ENCODE measurements at regions not wholly inside any gene's neighbourhood (a gene's known extent, or its start where the extent isn't known, plus 50 kb on each side); places are given as distances from the start of the nearest gene placed in this dataset.

- Histone ChIP-seq H2AFZ (ENCODE audit: low read length) (no peak overlapping the region), H4K20me1 (ENCODE audit: insufficient read depth, low read length) (no peaks in the 10 kb centered on the region), H3K27ac (ENCODE audit: low read depth, low read length, poor library complexity, severe bottlenecking) (no peak overlapping the region), H3K27me3 (ENCODE audit: insufficient read depth, low read length) (no peaks in the 10 kb centered on the region), H3K4me1 (ENCODE audit: insufficient read depth, low read length, severe bottlenecking) (no peaks in the 10 kb centered on the region), H3K9me3 (ENCODE audit: low read length) (no peaks in the 10 kb centered on the region), H3K9ac (ENCODE audit: low read length) (no peak overlapping the region), H3K36me3 (ENCODE audit: insufficient read depth, low read length) (no peaks in the 10 kb centered on the region), H3K9me2 (ENCODE audit: low read depth, low read length) (no peaks in the 10 kb centered on the region), H3K4me2 (ENCODE audit: low read length) (no peak overlapping the region), H3K79me2 (ENCODE audit: insufficient read depth, low read length) (no peaks in the 10 kb centered on the region), H3F3A (ENCODE audit: insufficient read depth, low read length) (no peaks in the 10 kb centered on the region), H3K4me3 (ENCODE audit: low read depth, low read length, poor library complexity, severe bottlenecking) (no peak overlapping the region)
- TF ChIP-seq EZH2 (IDR thresholded peaks at IDR 0.05; ENCODE audit: borderline replicate concordance, low read length) = no peak
- TF ChIP-seq, protein P1, sequence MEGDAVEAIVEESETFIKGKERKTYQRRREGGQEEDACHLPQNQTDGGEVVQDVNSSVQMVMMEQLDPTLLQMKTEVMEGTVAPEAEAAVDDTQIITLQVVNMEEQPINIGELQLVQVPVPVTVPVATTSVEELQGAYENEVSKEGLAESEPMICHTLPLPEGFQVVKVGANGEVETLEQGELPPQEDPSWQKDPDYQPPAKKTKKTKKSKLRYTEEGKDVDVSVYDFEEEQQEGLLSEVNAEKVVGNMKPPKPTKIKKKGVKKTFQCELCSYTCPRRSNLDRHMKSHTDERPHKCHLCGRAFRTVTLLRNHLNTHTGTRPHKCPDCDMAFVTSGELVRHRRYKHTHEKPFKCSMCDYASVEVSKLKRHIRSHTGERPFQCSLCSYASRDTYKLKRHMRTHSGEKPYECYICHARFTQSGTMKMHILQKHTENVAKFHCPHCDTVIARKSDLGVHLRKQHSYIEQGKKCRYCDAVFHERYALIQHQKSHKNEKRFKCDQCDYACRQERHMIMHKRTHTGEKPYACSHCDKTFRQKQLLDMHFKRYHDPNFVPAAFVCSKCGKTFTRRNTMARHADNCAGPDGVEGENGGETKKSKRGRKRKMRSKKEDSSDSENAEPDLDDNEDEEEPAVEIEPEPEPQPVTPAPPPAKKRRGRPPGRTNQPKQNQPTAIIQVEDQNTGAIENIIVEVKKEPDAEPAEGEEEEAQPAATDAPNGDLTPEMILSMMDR (IDR thresholded peaks at IDR 0.05; ENCODE audit: low read length) = no peak
Measured at GRCh38 chr3:66661628-66662027, 160.8 kb upstream of the LRIG1 start.

DNA sequence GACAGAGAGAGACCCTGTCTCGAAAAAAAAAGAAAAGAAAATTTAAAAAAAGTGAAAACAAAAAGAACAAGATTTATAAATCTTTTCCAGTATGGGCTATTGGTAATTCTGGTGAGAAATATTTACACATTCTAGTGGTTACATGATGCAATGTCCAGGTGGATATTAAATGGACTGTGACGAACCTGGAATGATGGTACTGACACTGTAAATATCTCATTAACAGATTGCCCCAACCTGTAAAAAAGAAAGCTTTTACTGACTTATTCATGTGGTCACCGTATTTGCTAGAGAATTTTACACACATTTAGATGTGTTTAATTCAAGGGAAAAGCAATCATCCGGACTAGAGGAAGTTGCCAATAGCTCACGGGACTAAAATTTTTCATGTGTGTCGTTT is 162.1 kb upstream of the LRIG1 start:
- no peak overlapping the region for H2AFZ ChIP-seq (ENCODE audit: low read length)
- H3K36me3 ChIP-seq (ENCODE audit: insufficient read depth, low read length) = no peaks in the 10 kb centered on the region
- H3K9ac ChIP-seq (ENCODE audit: low read length) = no peak overlapping the region
- H4K20me1 ChIP-seq (ENCODE audit: insufficient read depth, low read length) = no peaks in the 10 kb centered on the region
- TF ChIP-seq, protein P1 (IDR thresholded peaks at IDR 0.05; ENCODE audit: low read length) = no peak
- no peak for TF ChIP-seq EZH2 (IDR thresholded peaks at IDR 0.05; ENCODE audit: borderline replicate concordance, low read length)
- H3K9me2 ChIP-seq (ENCODE audit: low read depth, low read length) = no peaks in the 10 kb centered on the region
- H3K4me3 ChIP-seq (ENCODE audit: low read depth, low read length, poor library complexity, severe bottlenecking) = no peak overlapping the region
- H3F3A ChIP-seq (ENCODE audit: insufficient read depth, low read length) = no peaks in the 10 kb centered on the region
- no peaks in the 10 kb centered on the region for H3K27me3 ChIP-seq (ENCODE audit: insufficient read depth, low read length)
- H3K79me2 ChIP-seq (ENCODE audit: insufficient read depth, low read length) = no peaks in the 10 kb centered on the region
- no peaks in the 10 kb centered on the region for H3K4me1 ChIP-seq (ENCODE audit: insufficient read depth, low read length, severe bottlenecking)
- H3K27ac ChIP-seq (ENCODE audit: low read depth, low read length, poor library complexity, severe bottlenecking) = no peak overlapping the region
- no peak overlapping the region for H3K4me2 ChIP-seq (ENCODE audit: low read length)
- H3K9me3 ChIP-seq (ENCODE audit: low read length) = no peaks in the 10 kb centered on the region

- no peak overlapping the region for H2AFZ ChIP-seq (ENCODE audit: low read length)
- TF ChIP-seq, protein P1 (IDR thresholded peaks at IDR 0.05; ENCODE audit: low read length) = no peak
- TF ChIP-seq EZH2 (IDR thresholded peaks at IDR 0.05; ENCODE audit: borderline replicate concordance, low read length) = no peak
- H3K4me1 ChIP-seq (ENCODE audit: insufficient read depth, low read length, severe bottlenecking) = no peaks in the 10 kb centered on the region
- H3K27me3 ChIP-seq (ENCODE audit: insufficient read depth, low read length) = no peaks in the 10 kb centered on the region
- H3K4me2 ChIP-seq (ENCODE audit: low read length) = no peak overlapping the region
- H3K9me2 ChIP-seq (ENCODE audit: low read depth, low read length) = no peaks in the 10 kb centered on the region
- H3K79me2 ChIP-seq (ENCODE audit: insufficient read depth, low read length) = no peaks in the 10 kb centered on the region
- H4K20me1 ChIP-seq (ENCODE audit: insufficient read depth, low read length) = no peaks in the 10 kb centered on the region
- no peaks in the 10 kb centered on the region for H3K9me3 ChIP-seq (ENCODE audit: low read length)
- H3F3A ChIP-seq (ENCODE audit: insufficient read depth, low read length) = no peaks in the 10 kb centered on the region
- H3K36me3 ChIP-seq (ENCODE audit: insufficient read depth, low read length) = no peaks in the 10 kb centered on the region
- no peak overlapping the region for H3K4me3 ChIP-seq (ENCODE audit: low read depth, low read length, poor library complexity, severe bottlenecking)
- H3K27ac ChIP-seq (ENCODE audit: low read depth, low read length, poor library complexity, severe bottlenecking) = no peak overlapping the region
- H3K9ac ChIP-seq (ENCODE audit: low read length) = no peak overlapping the region
Measured at GRCh38 chr3:66665021-66665695, 164.3 kb upstream of the LRIG1 start.
